Esophagus squamous epithelium (tissue), 5 donors: ENCODE measurements at regions not wholly inside any gene's neighbourhood (a gene's known extent, or its start where the extent isn't known, plus 50 kb on each side); places are given as distances from the start of the nearest gene placed in this dataset.

ENCODE experiments used
- DNase-seq: peaks from one replicate; lab custom pipeline; 2025; lab: John Stamatoyannopoulos, UW
- H3K27ac ChIP-seq, 4 donors: fragments of 200-600 bp; sonication (generic); one replicate each; pipeline ENCODE4 v1.5.1; 2016 to 2019; ENCODE audit warnings: mild to moderate bottlenecking in 1 of 4
- H3K27me3 ChIP-seq, 4 donors: fragments of 200-600 bp; sonication (generic); 1 replicate in 3 of 4; 2 replicates in 1 of 4; pipeline versions ENCODE4 v1.5.1 to v1.6.0; 2017 to 2021; ENCODE audit warnings: antibody characterized with exemption in 1 of 4
- H3K36me3 ChIP-seq, 3 donors: fragments of 200-600 bp; sonication (generic); one replicate each; pipeline ENCODE4 v1.5.1; 2016 to 2019
- H3K4me1 ChIP-seq, 3 donors: fragments of 200-600 bp; sonication (generic); one replicate each; pipeline ENCODE4 v1.5.1; 2017 to 2019
- H3K4me3 ChIP-seq, 4 donors: fragments of 200-600 bp; sonication (generic); 1 replicate in 3 of 4; 2 replicates in 1 of 4; pipeline ENCODE4 v1.5.1; 2016 to 2019; ENCODE audit warnings: mild to moderate bottlenecking in 2 of 4, moderate library complexity in 1 of 4
- H3K9me3 ChIP-seq, 3 donors: fragments of 200-600 bp; sonication (generic); one replicate each; pipeline ENCODE4 v1.5.1; 2016 to 2019
- POLR2A ChIP-seq, 4 donors: fragments of 450-650 bp; IDR thresholded peaks; one replicate each; pipeline ENCODE4 v1.6.1; 2017; ENCODE audit warnings: antibody characterized with exemption in 4 of 4, mild to moderate bottlenecking in 4 of 4, moderate library complexity in 3 of 4
- WGBS, 2 donors: methylation state at CpG; one replicate each; pipeline ENCODE4 v1.1.5; 2018; 5-methylcytosine and 5-hydroxymethylcytosine counted together
- intact Hi-C: fragments of 100-400 bp; cut with DNase I; formaldehyde crosslinking; loops from one replicate; pipeline ENCODE4 v1.15.0; 2022
- TF ChIP-seq, protein P1 (sequence below), 6 experiments: fragments of 450-650 bp in 4 of 6; fragments of 200-600 bp in 2 of 6; sonication (generic) in 2 of 6; IDR thresholded peaks; one replicate each; pipeline ENCODE4 v1.5.1; 2016 to 2019; ENCODE audit warnings: antibody characterized with exemption in 6 of 6, mild to moderate bottlenecking in 4 of 6, moderate library complexity in 4 of 6
- donor health status: DM: yes; HTN: yes; CAD: no.

DNA sequence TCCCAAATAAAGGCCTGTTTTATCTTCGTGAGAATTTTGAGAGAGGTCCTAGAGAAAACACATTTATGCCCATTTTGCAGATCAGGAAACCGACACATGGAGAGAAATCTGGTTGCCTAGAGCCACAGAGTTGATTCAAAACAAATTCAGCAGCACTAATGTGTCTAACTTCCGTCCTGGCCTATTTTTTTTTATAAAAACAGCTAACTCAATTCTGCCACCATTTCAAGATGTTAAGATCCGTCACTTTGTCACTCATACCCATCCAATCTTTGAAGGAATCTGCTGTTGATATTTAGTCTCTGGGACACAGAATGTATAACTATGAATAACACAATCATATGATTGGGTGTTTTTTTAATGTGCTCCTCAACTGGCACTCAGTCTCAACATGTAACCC is 611.1 kb upstream of the ARID1B start:
- intact Hi-C loops: no loop called here
- Histone ChIP-seq H3K27ac (peak overlapping the region in 2 of 4 donors; percentile 29 to 83), H3K27me3 (no peaks in the 10 kb centered on the region), H3K4me3 (no peak overlapping the region), H3K36me3 (no peaks in the 10 kb centered on the region), H3K9me3 (no peaks in the 10 kb centered on the region), H3K4me1 (peaks cover 10 to 44% (median 13%) of the 10 kb centered on the region in 3 donors)
- no peak for DNase-seq
- WGBS, 2 donors: 78 to 79% methylated on average over 4 of the region's 4 CpGs
- TF ChIP-seq, protein P1, sequence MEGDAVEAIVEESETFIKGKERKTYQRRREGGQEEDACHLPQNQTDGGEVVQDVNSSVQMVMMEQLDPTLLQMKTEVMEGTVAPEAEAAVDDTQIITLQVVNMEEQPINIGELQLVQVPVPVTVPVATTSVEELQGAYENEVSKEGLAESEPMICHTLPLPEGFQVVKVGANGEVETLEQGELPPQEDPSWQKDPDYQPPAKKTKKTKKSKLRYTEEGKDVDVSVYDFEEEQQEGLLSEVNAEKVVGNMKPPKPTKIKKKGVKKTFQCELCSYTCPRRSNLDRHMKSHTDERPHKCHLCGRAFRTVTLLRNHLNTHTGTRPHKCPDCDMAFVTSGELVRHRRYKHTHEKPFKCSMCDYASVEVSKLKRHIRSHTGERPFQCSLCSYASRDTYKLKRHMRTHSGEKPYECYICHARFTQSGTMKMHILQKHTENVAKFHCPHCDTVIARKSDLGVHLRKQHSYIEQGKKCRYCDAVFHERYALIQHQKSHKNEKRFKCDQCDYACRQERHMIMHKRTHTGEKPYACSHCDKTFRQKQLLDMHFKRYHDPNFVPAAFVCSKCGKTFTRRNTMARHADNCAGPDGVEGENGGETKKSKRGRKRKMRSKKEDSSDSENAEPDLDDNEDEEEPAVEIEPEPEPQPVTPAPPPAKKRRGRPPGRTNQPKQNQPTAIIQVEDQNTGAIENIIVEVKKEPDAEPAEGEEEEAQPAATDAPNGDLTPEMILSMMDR (IDR thresholded peaks at IDR 0.05): no peak
- no peak for TF ChIP-seq POLR2A (IDR thresholded peaks at IDR 0.05)

DNA sequence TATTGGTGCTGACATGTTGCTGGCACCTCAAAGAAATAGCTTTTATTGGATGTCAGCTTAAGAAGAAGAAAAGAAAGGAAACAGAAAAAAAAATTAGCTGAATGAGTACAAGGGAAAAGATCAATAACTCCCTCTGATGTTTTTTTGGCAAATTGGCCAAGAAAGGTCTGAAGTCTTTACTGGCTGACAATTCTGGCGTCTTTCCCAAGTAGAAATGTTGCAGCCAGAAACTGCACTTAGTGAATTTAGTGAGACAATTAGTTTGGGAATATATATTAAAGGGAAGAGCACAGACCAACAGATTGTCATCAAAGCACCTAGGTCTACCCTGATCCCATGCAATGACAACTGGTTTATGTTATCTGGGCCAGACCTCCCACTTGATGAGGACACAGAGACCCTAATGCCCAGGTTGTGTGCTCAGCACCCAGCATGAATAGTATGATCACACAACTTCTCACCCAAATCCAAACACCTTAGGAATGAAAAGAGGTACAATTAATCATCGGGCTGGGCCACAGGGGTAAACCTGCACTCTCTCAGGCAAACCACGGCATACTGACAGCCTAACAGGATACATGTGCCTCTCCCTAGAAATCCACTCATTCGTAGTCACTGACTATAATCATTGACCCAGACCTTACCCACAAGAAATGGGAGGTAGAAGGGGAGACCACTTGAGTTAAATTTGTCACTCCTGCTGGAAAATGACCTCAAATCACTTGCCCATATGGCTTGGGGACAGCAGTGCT is 612.3 kb upstream of the ARID1B start:
- H3K4me1 ChIP-seq: peaks cover 10 to 44% (median 13%) of the 10 kb centered on the region in 3 donors
- H3K9me3 ChIP-seq: no peaks in the 10 kb centered on the region
- 17 to 43% methylated on average over 4 of the region's 4 CpGs for WGBS, 2 donors
- TF ChIP-seq, protein P1 (IDR thresholded peaks at IDR 0.05): no peak
- no peak for TF ChIP-seq POLR2A (IDR thresholded peaks at IDR 0.05)
- H3K27me3 ChIP-seq: no peaks in the 10 kb centered on the region
- peak overlapping the region in 3 of 4 donors; percentile 38 to 59 (median 54) for H3K27ac ChIP-seq
- no peak overlapping the region for H3K4me3 ChIP-seq
- intact Hi-C loops: no loop called here
- H3K36me3 ChIP-seq: no peaks in the 10 kb centered on the region
- no peak for DNase-seq

DNA sequence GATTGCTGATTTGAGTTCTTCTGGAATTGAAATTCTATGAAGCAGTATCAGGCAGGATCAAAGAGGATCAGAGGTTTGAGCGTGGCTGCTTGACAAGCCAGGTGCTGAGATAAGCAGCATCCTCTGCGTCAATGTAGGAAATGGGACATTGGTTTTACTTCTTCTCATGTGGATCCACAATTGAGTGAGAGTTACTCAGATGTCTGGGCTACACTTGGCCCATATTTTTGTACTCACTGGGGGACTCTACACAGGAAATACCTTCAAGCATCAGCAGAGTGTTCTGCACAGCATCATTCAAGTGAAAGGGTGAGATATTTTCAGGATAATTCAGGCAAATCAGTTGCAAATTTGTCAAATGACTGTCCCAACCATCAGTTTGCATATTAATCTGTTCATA is 613.9 kb upstream of the ARID1B start:
- no peak overlapping the region for H3K4me3 ChIP-seq
- no peak overlapping the region for H3K27ac ChIP-seq
- WGBS, 2 donors: 66 to 92% methylated on average over 2 of the region's 2 CpGs
- H3K9me3 ChIP-seq: no peaks in the 10 kb centered on the region
- intact Hi-C loops: no loop called here
- TF ChIP-seq, protein P1 (IDR thresholded peaks at IDR 0.05): no peak
- TF ChIP-seq POLR2A (IDR thresholded peaks at IDR 0.05): no peak
- no peaks in the 10 kb centered on the region for H3K27me3 ChIP-seq
- H3K4me1 ChIP-seq: peaks cover 10 to 43% (median 13%) of the 10 kb centered on the region in 3 donors
- H3K36me3 ChIP-seq: no peaks in the 10 kb centered on the region
- DNase-seq: no peak

DNA sequence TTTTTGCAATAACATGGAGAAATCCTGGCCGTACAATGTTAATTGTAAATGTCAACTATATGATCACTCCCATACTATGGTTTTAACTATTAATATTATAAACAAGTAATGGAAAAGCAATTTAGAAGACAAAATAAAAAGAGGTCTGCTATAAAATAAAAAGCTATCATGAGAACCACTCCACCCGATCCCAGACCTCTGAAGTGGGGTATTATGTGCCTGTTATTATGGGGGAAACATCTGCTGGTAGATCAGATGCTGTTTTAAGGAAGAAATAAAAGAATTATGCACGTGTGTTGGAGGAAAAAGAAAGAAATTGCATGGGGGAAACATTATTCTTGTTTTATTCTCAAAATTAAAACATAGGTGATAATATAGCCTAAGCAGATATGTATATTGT is 615.7 kb upstream of the ARID1B start:
- no peak for DNase-seq
- no peak overlapping the region for H3K4me3 ChIP-seq
- no peak for TF ChIP-seq POLR2A (IDR thresholded peaks at IDR 0.05)
- TF ChIP-seq, protein P1 (IDR thresholded peaks at IDR 0.05): no peak
- peaks cover 5 to 24% (median 9%) of the 10 kb centered on the region in 3 donors for H3K4me1 ChIP-seq
- intact Hi-C loops: no loop called here
- H3K27me3 ChIP-seq: no peaks in the 10 kb centered on the region
- H3K36me3 ChIP-seq: no peaks in the 10 kb centered on the region
- WGBS, 2 donors: 76 to 82% methylated on average over 3 of the region's 3 CpGs
- no peaks in the 10 kb centered on the region for H3K9me3 ChIP-seq
- no peak overlapping the region for H3K27ac ChIP-seq

DNA sequence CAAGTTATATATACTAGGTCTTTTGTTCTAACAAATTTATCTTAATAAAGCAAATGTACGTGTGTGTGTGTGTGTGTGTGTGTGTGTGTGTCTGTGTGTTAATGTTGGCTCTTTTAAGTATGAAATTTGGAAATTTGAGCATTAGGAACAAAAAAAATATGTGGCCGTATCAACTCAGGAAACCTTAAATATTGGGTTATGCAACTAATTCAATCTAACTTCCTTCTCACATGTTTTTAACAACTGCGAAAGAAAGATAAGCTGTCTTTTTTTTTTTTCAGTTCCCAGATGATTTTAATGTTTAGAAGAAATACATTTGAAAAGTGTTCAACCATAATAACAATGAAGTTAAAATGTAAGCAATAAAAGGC is 616.4 kb upstream of the ARID1B start:
- TF ChIP-seq POLR2A (IDR thresholded peaks at IDR 0.05): no peak
- TF ChIP-seq, protein P1 (IDR thresholded peaks at IDR 0.05): no peak
- Histone ChIP-seq H3K9me3 (no peaks in the 10 kb centered on the region), H3K27ac (no peak overlapping the region), H3K27me3 (no peaks in the 10 kb centered on the region), H3K36me3 (no peaks in the 10 kb centered on the region), H3K4me3 (no peak overlapping the region), H3K4me1 (peaks cover 5 to 18% (median 8%) of the 10 kb centered on the region in 3 donors)
- intact Hi-C loops: no loop called here
- no peak for DNase-seq
- WGBS, 2 donors: 56 to 57% methylated on average over 3 of the region's 3 CpGs
